Esophagus (tissue), 2 donors: ENCODE measurements at regions not wholly inside any gene's neighbourhood (a gene's known extent, or its start where the extent isn't known, plus 50 kb on each side); places are given as distances from the start of the nearest gene placed in this dataset.

ENCODE experiments used
- H3K27ac ChIP-seq, 2 donors: one replicate each; pipeline ENCODE4 v1.5.1; 2013; ENCODE audit warnings: low read depth in 2 of 2, mild to moderate bottlenecking in 2 of 2, inconsistent platforms in 1 of 2, low read length in 1 of 2, moderate library complexity in 1 of 2
- H3K27me3 ChIP-seq, 2 donors: one replicate each; pipeline ENCODE4 v1.6.1; 2013; ENCODE audit warnings: low read length in 2 of 2, control low read depth in 1 of 2, mild to moderate bottlenecking in 1 of 2; ENCODE audit not compliant: insufficient read depth in 2 of 2, control insufficient read depth in 1 of 2
- H3K36me3 ChIP-seq, 2 donors: one replicate each; pipeline ENCODE4 v1.6.1; 2013; ENCODE audit warnings: low read length in 1 of 2; ENCODE audit not compliant: control insufficient read depth in 2 of 2, insufficient read depth in 2 of 2
- H3K4me1 ChIP-seq, 2 donors: one replicate each; pipeline ENCODE4 v1.6.1; 2013; ENCODE audit warnings: low read length in 1 of 2; ENCODE audit not compliant: control insufficient read depth in 2 of 2, insufficient read depth in 2 of 2
- H3K4me3 ChIP-seq, 2 donors: one replicate each; pipeline ENCODE4 v1.5.1; 2013; ENCODE audit warnings: low read length in 2 of 2, mild to moderate bottlenecking in 2 of 2, low read depth in 1 of 2, moderate library complexity in 1 of 2
- H3K9me3 ChIP-seq, 2 donors: one replicate each; pipeline ENCODE4 v1.6.1; 2013; ENCODE audit warnings: mild to moderate bottlenecking in 2 of 2, low read depth in 1 of 2, low read length in 1 of 2, moderate library complexity in 1 of 2; ENCODE audit not compliant: control insufficient read depth in 2 of 2, insufficient read depth in 1 of 2
- WGBS, 2 donors: extraction: QIAGEN DNeasy Blood & Tissue Kit; methylation state at CpG; one replicate each; pipeline ENCODE4 v1.1.7; 2013; 5-methylcytosine and 5-hydroxymethylcytosine counted together
- donor health status: healthy with polysubstance abuse.
- donor health status: Bipolar disorder and iron deficiency.

DNA sequence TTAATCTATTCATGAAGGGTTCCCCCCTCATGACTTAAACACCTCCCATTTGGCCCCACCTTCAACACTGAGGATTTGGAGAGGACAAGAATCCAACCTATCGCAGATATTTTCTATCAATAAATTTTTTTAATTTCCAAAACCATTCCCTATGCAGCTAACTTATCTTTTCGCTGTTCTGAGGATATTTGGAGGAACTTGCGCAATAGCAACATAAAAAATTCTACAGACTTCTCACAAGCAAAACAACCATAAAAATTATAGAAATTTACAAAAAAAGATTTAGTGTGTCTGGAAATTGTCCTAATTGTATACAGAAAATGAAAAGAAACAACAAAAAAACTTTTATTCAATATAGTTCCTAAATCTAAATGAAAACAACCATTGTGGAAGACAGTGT lies 1472.7 kb upstream of the ZEB2 start:
- no peaks in the 10 kb centered on the region for H3K27me3 ChIP-seq
- no peak overlapping the region for H3K27ac ChIP-seq
- no peaks in the 10 kb centered on the region for H3K9me3 ChIP-seq
- 99% methylated on average over 3 of the region's 3 CpGs for WGBS, 2 donors
- H3K4me3 ChIP-seq, result no peak overlapping the region
- no peaks in the 10 kb centered on the region for H3K36me3 ChIP-seq
- H3K4me1 ChIP-seq, result no peaks in the 10 kb centered on the region

DNA sequence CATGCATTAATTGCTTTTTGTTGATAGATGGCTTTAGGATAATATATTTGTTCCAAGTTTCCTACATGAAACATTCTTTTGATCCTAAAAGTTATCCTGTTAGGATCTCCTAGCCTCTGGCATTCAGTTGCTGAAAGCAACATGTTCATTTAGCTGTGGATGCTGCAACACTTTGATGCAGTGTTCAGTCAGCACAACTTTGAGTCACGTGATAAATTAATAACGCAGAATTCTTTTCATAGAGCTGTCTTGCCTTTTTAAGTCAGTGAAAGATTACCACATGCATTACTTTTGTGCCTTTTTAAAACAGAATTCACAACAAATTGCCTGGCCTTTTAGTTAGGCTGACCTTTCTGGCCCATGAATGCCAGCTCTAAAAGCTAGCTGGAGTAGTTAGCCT lies 1467.9 kb upstream of the ZEB2 start:
- Histone ChIP-seq H3K4me1 (no peaks in the 10 kb centered on the region), H3K9me3 (no peaks in the 10 kb centered on the region), H3K36me3 (no peaks in the 10 kb centered on the region), H3K4me3 (no peak overlapping the region), H3K27ac (no peak overlapping the region), H3K27me3 (no peaks in the 10 kb centered on the region)
- WGBS, 2 donors, result 29 to 62% methylated on average over 2 of the region's 2 CpGs

GRCh38 chr2:145985517-145985916 lies 1465.6 kb upstream of the ZEB2 start:
- Histone ChIP-seq H3K4me1 (no peaks in the 10 kb centered on the region), H3K27me3 (no peaks in the 10 kb centered on the region), H3K4me3 (no peak overlapping the region), H3K27ac (no peak overlapping the region), H3K9me3 (no peaks in the 10 kb centered on the region), H3K36me3 (no peaks in the 10 kb centered on the region)

DNA sequence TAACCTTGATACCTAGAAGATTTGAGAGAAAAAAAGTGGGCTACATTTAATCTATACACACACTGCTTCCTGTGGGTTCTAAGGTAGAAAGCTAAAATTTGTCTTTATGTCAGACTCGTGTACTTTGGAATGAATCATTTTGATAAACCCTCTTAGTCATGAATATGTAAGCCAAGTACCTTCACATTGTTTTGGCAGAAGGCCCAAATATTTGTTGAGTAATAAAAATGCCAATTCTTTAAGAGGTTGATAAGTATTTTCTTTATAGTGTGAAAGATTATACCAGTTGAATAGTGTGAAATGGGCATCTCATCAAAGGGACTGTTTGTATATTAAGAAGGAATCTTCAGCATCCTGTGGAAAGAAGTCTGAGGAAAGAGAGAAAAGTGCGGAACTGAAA lies 1464.7 kb upstream of the ZEB2 start:
- Histone ChIP-seq H3K4me1 (no peaks in the 10 kb centered on the region), H3K36me3 (no peaks in the 10 kb centered on the region), H3K27ac (no peak overlapping the region), H3K4me3 (no peak overlapping the region), H3K27me3 (no peaks in the 10 kb centered on the region), H3K9me3 (no peaks in the 10 kb centered on the region)
- 44 to 45% methylated on average over 2 of the region's 2 CpGs for WGBS, 2 donors

DNA sequence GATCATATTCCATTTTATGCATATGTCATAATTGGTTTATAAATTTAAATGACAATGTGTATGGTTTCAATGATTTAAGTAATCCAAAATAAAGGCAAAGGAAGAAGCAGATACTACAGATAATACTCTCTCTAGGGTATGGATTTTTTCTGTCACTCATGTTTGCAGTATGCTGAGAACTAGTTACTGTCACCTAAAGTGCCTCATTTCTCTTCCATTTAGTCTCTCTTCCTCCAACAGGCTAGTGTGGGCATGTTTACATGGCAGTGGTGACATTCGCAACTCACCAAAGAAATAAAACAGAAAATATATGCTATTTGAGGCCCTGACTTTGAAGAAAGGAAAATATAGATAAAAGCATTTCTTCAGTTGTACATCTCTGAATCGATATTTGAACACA lies 1460.4 kb upstream of the ZEB2 start:
- no peak overlapping the region for H3K27ac ChIP-seq
- no peaks in the 10 kb centered on the region for H3K36me3 ChIP-seq
- no peaks in the 10 kb centered on the region for H3K9me3 ChIP-seq
- no peaks in the 10 kb centered on the region for H3K4me1 ChIP-seq
- H3K27me3 ChIP-seq, result no peaks in the 10 kb centered on the region
- H3K4me3 ChIP-seq, result no peak overlapping the region
- WGBS, 2 donors, result 88 to 90% methylated on average over 2 of the region's 2 CpGs

DNA sequence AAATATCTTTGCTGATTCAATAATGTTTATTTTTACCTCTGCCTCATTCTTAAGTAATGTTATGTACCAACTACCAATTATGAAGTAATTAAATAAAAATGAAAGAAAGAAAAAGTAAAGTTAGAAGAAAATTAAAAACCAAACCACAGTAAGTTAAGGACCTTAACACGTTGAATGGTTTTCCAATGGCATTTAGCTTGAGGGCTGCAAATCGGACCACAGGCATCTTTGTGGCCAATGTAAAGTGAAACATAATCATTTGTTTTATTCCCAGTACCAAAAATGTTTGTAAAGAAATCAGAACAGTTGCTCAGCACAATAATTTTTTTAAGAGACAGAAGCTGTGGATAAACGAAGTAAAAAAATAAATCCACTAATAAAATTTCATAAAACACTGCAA lies 1455.5 kb upstream of the ZEB2 start:
- H3K27me3 ChIP-seq, result no peaks in the 10 kb centered on the region
- H3K27ac ChIP-seq, result no peak overlapping the region
- no peak overlapping the region for H3K4me3 ChIP-seq
- no peaks in the 10 kb centered on the region for H3K9me3 ChIP-seq
- H3K4me1 ChIP-seq, result no peaks in the 10 kb centered on the region
- H3K36me3 ChIP-seq, result no peaks in the 10 kb centered on the region
- 43 to 55% methylated on average over 3 of the region's 3 CpGs for WGBS, 2 donors

- Histone ChIP-seq H3K4me1 (no peaks in the 10 kb centered on the region), H3K27ac (no peak overlapping the region), H3K9me3 (peaks cover 3 to 6% of the 10 kb centered on the region in 2 donors), H3K36me3 (no peaks in the 10 kb centered on the region), H3K27me3 (no peaks in the 10 kb centered on the region), H3K4me3 (no peak overlapping the region)
- WGBS, 2 donors, result 67 to 79% methylated on average over 1 of the region's 1 CpG
Observed at GRCh38 chr2:145961846-145962245, 1441.9 kb upstream of the ZEB2 start.

DNA sequence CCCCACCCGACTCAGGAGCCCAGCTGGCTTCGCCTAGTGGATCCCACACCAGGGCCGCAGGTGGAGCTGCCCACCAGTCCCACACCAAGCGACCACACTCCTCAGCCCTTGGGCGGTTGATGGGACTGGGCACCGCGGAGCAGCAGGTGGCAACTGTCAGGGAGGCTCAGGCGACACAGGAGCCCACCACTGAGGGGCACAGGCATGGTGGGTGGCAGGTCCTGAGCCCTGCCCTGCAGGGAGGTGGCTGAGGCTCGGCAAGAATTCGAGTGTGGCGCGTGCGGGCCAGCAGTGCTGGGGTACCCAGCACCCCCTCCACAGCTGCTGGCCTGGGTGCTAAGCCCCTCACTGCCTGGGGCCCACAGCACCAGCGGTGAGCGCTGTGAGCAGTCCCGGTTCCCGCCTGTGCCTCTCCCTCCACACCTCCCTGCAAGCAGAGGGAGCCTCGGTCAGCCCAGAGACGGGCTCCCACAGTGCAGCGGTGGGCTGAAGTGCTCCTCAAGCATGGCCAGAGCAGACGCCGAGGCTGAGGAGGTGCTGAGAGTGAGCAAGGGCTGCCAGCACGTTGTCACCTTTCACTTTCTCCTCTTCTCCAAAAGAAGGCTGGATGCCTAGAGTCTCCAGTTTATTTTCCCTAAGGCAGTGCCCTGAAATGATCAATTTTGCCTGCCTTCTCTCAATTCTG lies 1440.7 kb upstream of the ZEB2 start:
- H3K27ac ChIP-seq, result no peak overlapping the region
- H3K4me1 ChIP-seq, result no peaks in the 10 kb centered on the region
- no peak overlapping the region for H3K4me3 ChIP-seq
- H3K9me3 ChIP-seq, result peaks cover 3 to 6% of the 10 kb centered on the region in 2 donors
- H3K36me3 ChIP-seq, result no peaks in the 10 kb centered on the region
- H3K27me3 ChIP-seq, result no peaks in the 10 kb centered on the region
- WGBS, 2 donors, result 95% methylated on average over 23 of the region's 23 CpGs

- Histone ChIP-seq H3K9me3 (peaks cover 3 to 6% of the 10 kb centered on the region in 2 donors), H3K4me3 (no peak overlapping the region), H3K27me3 (no peaks in the 10 kb centered on the region), H3K4me1 (no peaks in the 10 kb centered on the region), H3K27ac (no peak overlapping the region), H3K36me3 (no peaks in the 10 kb centered on the region)
- WGBS, 2 donors, result 90 to 94% methylated on average over 4 of the region's 4 CpGs
Observed at GRCh38 chr2:145958611-145959010, 1438.7 kb upstream of the ZEB2 start.

GRCh38 chr2:145957929-145958328 lies 1438.0 kb upstream of the ZEB2 start:
- no peaks in the 10 kb centered on the region for H3K36me3 ChIP-seq
- H3K4me3 ChIP-seq, result no peak overlapping the region
- 0 to 5% methylated on average over 1 of the region's 1 CpG for WGBS, 2 donors
- peaks cover 3 to 6% of the 10 kb centered on the region in 2 donors for H3K9me3 ChIP-seq
- no peaks in the 10 kb centered on the region for H3K4me1 ChIP-seq
- H3K27me3 ChIP-seq, result no peaks in the 10 kb centered on the region
- H3K27ac ChIP-seq, result no peak overlapping the region
